Erythroblast (primary cell): ENCODE measurements at regions not wholly inside any gene's neighbourhood (a gene's known extent, or its start where the extent isn't known, plus 50 kb on each side); places are given as distances from the start of the nearest gene placed in this dataset.

Source experiments
- GATA1 ChIP-seq: IDR thresholded peaks from 2 replicates; pipeline ENCODE4 v1.6.1; 2011; ENCODE audit warnings: low read depth, mild to moderate bottlenecking, control low read depth, low read length, moderate library complexity
- POLR2A ChIP-seq: IDR thresholded peaks from 2 replicates; pipeline ENCODE4 v1.6.1; 2011; ENCODE audit warnings: mild to moderate bottlenecking, low read length

DNA sequence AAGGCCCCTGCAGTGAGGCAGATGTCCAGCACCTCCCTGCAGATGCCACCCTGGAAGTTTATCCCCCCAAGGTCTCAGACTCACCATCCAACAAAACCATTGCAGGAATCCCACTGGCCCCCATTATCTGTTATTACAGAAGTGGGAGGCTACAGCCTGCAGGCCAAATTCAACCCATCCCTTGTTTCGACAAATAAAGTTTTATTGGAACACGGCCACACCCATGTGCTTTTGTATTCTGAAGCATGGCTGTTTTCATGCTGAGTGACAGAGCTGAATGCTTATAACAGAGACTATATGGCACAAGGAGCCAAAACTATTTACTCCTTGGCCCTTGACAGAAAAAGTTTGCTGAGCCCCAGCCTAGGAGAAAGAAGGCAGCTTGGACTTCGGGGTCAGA, 428.8 kb downstream of the CDK5RAP2 start:
- TF ChIP-seq POLR2A (no peak), GATA1 (no peak)
